GM19324 (cell line): ENCODE measurements at regions not wholly inside any gene's neighbourhood (a gene's known extent, or its start where the extent isn't known, plus 50 kb on each side); places are given as distances from the start of the nearest gene placed in this dataset.
A peak's percentile ranks its signal among the peaks of the same experiment; 100 is the strongest.
"Not testable (repeated sequence)": the region's sequence is repeated elsewhere in the genome, so short reads cannot be mapped to it uniquely, and the experiment has no call there.

ENCODE experiments used
- ATAC-seq: cut with Tn5 transposase; IDR thresholded peaks from one replicate; pipeline ENCODE4 v1.9.1; 2021; ENCODE audit warnings: mild to moderate bottlenecking, moderate library complexity; ENCODE audit not compliant: unreplicated experiment, low FRiP score

GRCh38 chr10:26621243-26621888, 76.1 kb upstream of the PDSS1 start:
- no peak for ATAC-seq

- peak; percentile 52 for ATAC-seq
Measured at GRCh38 chr10:26621889-26622711, 75.4 kb upstream of the PDSS1 start.

DNA sequence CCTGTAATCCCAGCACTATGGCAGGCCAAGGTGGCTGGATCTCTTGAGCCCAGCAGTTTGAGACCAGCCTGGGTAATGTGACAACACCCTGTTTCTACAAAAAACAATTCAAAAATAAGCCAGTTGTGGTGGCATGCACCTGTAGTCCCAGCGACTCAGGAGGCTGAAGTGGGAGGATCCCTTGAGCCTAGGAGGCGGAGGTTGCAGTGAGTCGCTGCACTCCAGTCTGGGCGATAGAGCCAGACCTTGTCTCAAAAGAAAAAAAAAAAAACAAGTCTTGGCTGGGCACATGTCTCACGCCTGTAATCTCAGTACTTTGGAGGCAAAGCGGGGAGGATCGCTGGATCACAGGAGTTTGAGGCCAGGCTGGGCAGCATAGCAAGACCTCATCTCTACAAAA, 74.6 kb upstream of the PDSS1 start:
- no peak for ATAC-seq

GRCh38 chr10:26624006-26624405, 73.5 kb upstream of the PDSS1 start:
- no peak for ATAC-seq

DNA sequence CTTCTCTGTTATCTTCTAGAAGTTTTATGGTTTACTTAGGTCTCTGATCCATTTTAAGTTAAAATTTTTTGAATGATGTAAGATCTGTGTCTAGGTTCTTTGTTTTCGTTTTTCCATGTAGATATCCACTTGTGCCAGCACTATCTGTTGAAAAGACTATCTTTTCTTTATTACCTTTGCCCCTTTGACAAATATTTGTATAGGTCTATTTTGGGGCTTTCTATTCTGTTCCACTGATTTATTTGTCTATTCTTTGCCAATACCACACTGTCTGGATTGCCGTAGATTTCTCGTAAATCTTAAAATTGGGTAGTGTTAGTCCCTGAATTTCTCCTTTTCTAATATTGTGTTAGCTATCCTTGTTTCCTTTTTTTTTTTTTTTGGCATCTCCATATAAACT, 71.4 kb upstream of the PDSS1 start:
- no peak for ATAC-seq

- no peak for ATAC-seq
Measured at GRCh38 chr10:26627324-26627723, 70.2 kb upstream of the PDSS1 start.

DNA sequence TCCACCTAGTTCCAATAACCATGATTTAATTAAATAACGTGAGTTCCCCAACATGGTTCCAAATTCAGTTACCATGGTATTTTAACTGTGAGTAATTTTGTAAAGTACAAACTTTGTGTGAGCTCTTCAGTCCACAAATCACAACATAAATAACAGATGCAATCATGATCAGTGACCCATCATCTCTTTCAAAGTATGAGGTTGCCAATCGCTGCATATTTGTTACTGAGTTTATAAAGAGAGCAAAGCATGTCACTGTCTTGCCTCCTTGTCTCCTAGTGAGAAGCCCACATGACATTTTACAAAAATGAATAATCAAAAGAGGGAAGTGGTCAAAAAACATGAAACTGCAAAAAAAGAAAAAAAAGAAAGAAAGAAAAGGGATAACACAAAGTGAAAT, 69.1 kb upstream of the PDSS1 start:
- no peak for ATAC-seq

GRCh38 chr10:26632171-26632570, 65.3 kb upstream of the PDSS1 start:
- not testable (repeated sequence) for ATAC-seq

GRCh38 chr10:26634111-26634510, 63.4 kb upstream of the PDSS1 start:
- not testable (repeated sequence) for ATAC-seq

DNA sequence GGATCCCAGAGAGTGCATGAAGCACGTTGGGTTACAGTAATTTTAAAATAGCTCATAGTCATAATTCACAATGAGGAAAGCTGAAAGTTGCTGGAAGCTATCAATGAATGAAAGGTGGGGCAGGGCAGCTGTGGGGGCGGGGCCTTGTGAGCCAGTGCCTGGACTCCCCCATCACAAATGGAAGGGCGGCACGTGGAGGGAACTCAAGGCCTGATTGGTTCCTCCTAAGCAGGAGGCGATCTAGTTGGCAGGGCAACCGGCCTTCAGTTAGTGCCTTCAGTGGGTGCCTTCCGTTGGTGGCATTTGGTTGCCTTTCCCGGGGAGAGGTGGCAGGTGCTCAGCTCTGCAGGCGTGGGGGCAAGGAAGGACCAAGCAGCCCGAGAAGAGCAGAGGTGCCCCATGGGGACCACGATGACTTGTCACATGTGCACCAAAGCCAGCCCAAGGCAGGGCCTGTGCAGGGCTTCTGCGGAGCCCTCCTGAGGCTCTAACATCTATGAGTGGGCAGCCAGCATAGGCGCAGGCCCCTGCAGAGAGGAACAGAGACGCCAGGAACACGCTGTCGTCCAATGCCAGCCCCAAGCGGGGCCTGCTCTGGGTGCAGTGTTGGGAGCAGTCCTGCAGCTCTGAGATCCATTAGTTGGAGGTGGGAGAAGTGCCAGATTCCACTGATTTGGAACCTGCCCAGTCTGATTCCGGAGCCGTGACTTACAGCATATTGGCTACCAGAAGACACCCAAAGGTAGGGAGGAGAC, 59.8 kb upstream of the PDSS1 start:
- no peak for ATAC-seq

DNA sequence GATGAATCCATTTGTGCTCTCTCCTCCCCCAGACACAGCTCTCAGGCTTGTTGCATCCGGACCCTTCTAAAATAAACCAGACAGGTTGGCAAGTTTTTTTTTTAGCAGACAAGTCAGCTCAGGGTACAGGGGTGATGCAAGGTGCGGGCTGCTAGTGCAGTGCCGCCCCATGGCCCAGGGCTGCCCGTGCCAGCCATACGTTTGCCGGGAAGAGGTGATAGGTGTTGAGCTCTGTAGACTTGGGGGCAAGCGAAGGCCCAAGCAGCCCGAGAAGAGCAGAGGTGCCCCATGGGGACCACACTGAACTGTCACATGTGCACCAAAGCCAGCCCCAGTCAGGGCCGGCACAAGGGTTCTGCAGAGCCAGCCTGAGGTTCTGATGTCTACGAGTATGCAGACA, 57.1 kb upstream of the PDSS1 start:
- ATAC-seq, result no peak

DNA sequence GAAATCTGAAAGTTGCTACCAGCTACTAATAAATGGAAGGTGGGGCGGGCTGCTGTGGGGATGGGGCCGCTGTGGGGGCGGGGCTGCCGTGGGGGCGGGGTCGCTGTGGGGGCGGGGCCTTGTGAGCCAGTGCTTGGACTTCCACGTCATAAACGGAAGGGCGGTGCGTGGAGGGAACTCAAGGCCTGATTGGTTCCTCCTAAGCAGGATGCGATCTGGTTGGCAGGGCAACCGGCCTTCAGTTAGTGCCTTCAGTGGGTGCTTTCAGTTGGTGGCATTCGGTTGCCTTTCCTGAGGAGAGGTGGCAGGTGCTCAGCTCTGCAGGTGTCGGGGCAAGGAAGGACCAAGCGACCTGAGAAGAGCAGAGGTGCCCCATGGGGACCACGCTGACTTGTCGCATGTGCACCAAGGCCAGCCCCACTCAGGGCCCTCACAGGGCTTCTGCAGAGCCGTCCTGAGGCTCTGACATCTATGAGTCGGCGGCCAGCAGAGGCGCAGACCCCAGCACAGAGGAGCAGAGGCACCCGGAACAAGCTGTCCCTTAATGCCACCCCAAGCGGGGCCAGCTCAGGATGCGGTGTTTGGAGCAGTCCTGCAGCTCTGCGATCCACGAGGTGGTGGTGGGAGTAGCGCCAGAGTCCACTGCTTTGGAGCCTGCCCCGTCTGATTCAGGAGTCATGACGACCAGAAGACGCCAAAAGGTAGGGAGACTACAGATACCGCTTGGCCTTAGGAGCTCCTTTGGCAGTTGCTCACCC, 54.4 kb upstream of the PDSS1 start:
- ATAC-seq, result no peak

- no peak for ATAC-seq
Measured at GRCh38 chr10:26647602-26648244, 49.8 kb upstream of the PDSS1 start.
